ENCODE measurements at regions not wholly inside any gene's neighbourhood (a gene's known extent, or its start where the extent isn't known, plus 50 kb on each side); places are given as distances from the start of the nearest gene placed in this dataset.

- Histone ChIP-seq H3K4me1 (no peaks in the 10 kb centered on the region), H3K27ac (no peak overlapping the region), H3K36me3 (no peaks in the 10 kb centered on the region), H3K4me3 (no peak overlapping the region), H3K9me3 (peaks cover 8% of the 10 kb centered on the region), H3K27me3 (no peaks in the 10 kb centered on the region)
- no peak for TF ChIP-seq CTCF (IDR thresholded peaks at IDR 0.05)
- TF ChIP-seq POLR2A (IDR thresholded peaks at IDR 0.05), result no peak
- TF ChIP-seq POLR2AphosphoS5 (IDR thresholded peaks at IDR 0.05; ENCODE audit: insufficient read depth in 1 of 2, low read depth in 1 of 2), result no peak
- no peak for DNase-seq (ENCODE audit: extremely low spot score in 2 of 2)
- intact Hi-C loops (cut with DNase I), result no loop called here
These were observed 211.0 kb downstream of the EFNB2 start for GRCh38 chr13:106324444-106324843.

GRCh38 chr13:106322628-106323027, 212.8 kb downstream of the EFNB2 start:
- no peak overlapping the region for H3K4me3 ChIP-seq
- no peak overlapping the region for H3K27ac ChIP-seq
- H3K9me3 ChIP-seq, result peaks cover 8% of the 10 kb centered on the region
- intact Hi-C loops (cut with DNase I), result no loop called here
- TF ChIP-seq POLR2AphosphoS5 (IDR thresholded peaks at IDR 0.05; ENCODE audit: insufficient read depth in 1 of 2, low read depth in 1 of 2), result no peak
- no peak for TF ChIP-seq POLR2A (IDR thresholded peaks at IDR 0.05)
- no peak for TF ChIP-seq CTCF (IDR thresholded peaks at IDR 0.05)
- no peaks in the 10 kb centered on the region for H3K36me3 ChIP-seq
- DNase-seq (ENCODE audit: extremely low spot score in 2 of 2), result no peak
- no peaks in the 10 kb centered on the region for H3K27me3 ChIP-seq
- H3K4me1 ChIP-seq, result no peaks in the 10 kb centered on the region

- no peak overlapping the region for H3K27ac ChIP-seq
- no peaks in the 10 kb centered on the region for H3K4me1 ChIP-seq
- no peaks in the 10 kb centered on the region for H3K27me3 ChIP-seq
- DNase-seq (ENCODE audit: extremely low spot score in 2 of 2), result no peak
- H3K9me3 ChIP-seq, result peaks cover 8% of the 10 kb centered on the region
- H3K4me3 ChIP-seq, result no peak overlapping the region
- TF ChIP-seq CTCF (IDR thresholded peaks at IDR 0.05) (no peak), POLR2A (IDR thresholded peaks at IDR 0.05) (no peak), POLR2AphosphoS5 (IDR thresholded peaks at IDR 0.05; ENCODE audit: insufficient read depth in 1 of 2, low read depth in 1 of 2) (no peak)
- intact Hi-C loops (cut with DNase I), result no loop called here
- H3K36me3 ChIP-seq, result no peaks in the 10 kb centered on the region
These were observed 216.5 kb downstream of the EFNB2 start for GRCh38 chr13:106318941-106319411.

GRCh38 chr13:106314417-106314816, 221.0 kb downstream of the EFNB2 start:
- TF ChIP-seq POLR2A (IDR thresholded peaks at IDR 0.05), result no peak
- no peak for TF ChIP-seq POLR2AphosphoS5 (IDR thresholded peaks at IDR 0.05; ENCODE audit: insufficient read depth in 1 of 2, low read depth in 1 of 2)
- TF ChIP-seq CTCF (IDR thresholded peaks at IDR 0.05), result no peak
- Histone ChIP-seq H3K4me3 (no peak overlapping the region), H3K27me3 (no peaks in the 10 kb centered on the region), H3K9me3 (no peaks in the 10 kb centered on the region), H3K4me1 (no peaks in the 10 kb centered on the region), H3K27ac (no peak overlapping the region), H3K36me3 (no peaks in the 10 kb centered on the region)
- no peak for DNase-seq (ENCODE audit: extremely low spot score in 2 of 2)
- intact Hi-C loops (cut with DNase I), result no loop called here

- Histone ChIP-seq H3K9me3 (no peaks in the 10 kb centered on the region), H3K36me3 (no peaks in the 10 kb centered on the region), H3K4me1 (no peaks in the 10 kb centered on the region), H3K27me3 (no peaks in the 10 kb centered on the region), H3K4me3 (no peak overlapping the region), H3K27ac (no peak overlapping the region)
- no peak for DNase-seq (ENCODE audit: extremely low spot score in 2 of 2)
- no peak for TF ChIP-seq POLR2A (IDR thresholded peaks at IDR 0.05)
- no peak for TF ChIP-seq POLR2AphosphoS5 (IDR thresholded peaks at IDR 0.05; ENCODE audit: insufficient read depth in 1 of 2, low read depth in 1 of 2)
- no peak for TF ChIP-seq CTCF (IDR thresholded peaks at IDR 0.05)
- intact Hi-C loops (cut with DNase I), result no loop called here
These were observed 224.5 kb downstream of the EFNB2 start for GRCh38 chr13:106311004-106311403.

Measured in vagina (tissue), 2 donors.